Mesothelial cell of epicardium (in vitro differentiated cells): ENCODE measurements at regions not wholly inside any gene's neighbourhood (a gene's known extent, or its start where the extent isn't known, plus 50 kb on each side); places are given as distances from the start of the nearest gene placed in this dataset.

Experiments used
- DNase-seq, 2 experiments: peaks; one replicate each; pipeline ENCODE4 v3.0.0; 2021; ENCODE audit warnings: low spot score in 2 of 2; ENCODE audit not compliant: unreplicated experiment in 2 of 2
- H3K27ac Mint-ChIP-seq: 2 replicates; pipeline ENCODE4 v1.8.0; 2021; ENCODE audit warnings: mixed read lengths
- H3K27me3 Mint-ChIP-seq: 2 replicates; pipeline ENCODE4 v1.8.0; 2021; ENCODE audit warnings: low read depth, mixed read lengths
- H3K36me3 Mint-ChIP-seq: 2 replicates; pipeline ENCODE4 v1.8.0; 2021; ENCODE audit warnings: mixed read lengths
- H3K4me1 Mint-ChIP-seq: 2 replicates; pipeline ENCODE4 v1.8.0; 2021; ENCODE audit warnings: mixed read lengths
- H3K4me3 Mint-ChIP-seq: 2 replicates; pipeline ENCODE4 v1.8.0; 2021; ENCODE audit warnings: mild to moderate bottlenecking, moderate library complexity, mixed read lengths
- H3K9me3 Mint-ChIP-seq: 2 replicates; pipeline ENCODE4 v1.8.0; 2021; ENCODE audit warnings: mixed read lengths
- CTCF ChIP-seq: fragments of 200-600 bp; sonication (generic); IDR thresholded peaks from one replicate; pipeline ENCODE4 v1.5.0; 2021; ENCODE audit warnings: antibody characterized with exemption; ENCODE audit not compliant: unreplicated experiment

GRCh38 chr5:60210810-60211209, 317.3 kb upstream of the PDE4D start:
- Mint-ChIP-seq H3K4me3 (no peak overlapping the region), H3K4me1 (peaks cover 6% of the 10 kb centered on the region), H3K27me3 (peaks cover 7% of the 10 kb centered on the region), H3K36me3 (no peaks in the 10 kb centered on the region), H3K27ac (no peak overlapping the region), H3K9me3 (peaks cover under 1% of the 10 kb centered on the region)
- no peak for TF ChIP-seq CTCF
- no peak for DNase-seq

GRCh38 chr5:60209146-60209840, 315.8 kb upstream of the PDE4D start:
- H3K27ac Mint-ChIP-seq: no peak overlapping the region
- no peaks in the 10 kb centered on the region for H3K36me3 Mint-ChIP-seq
- no peak for DNase-seq
- H3K9me3 Mint-ChIP-seq: no peaks in the 10 kb centered on the region
- H3K4me1 Mint-ChIP-seq: peaks cover 6% of the 10 kb centered on the region
- H3K4me3 Mint-ChIP-seq: no peak overlapping the region
- no peak for TF ChIP-seq CTCF
- H3K27me3 Mint-ChIP-seq: peaks cover 7% of the 10 kb centered on the region

GRCh38 chr5:60208716-60209115, 315.2 kb upstream of the PDE4D start:
- H3K27ac Mint-ChIP-seq: no peak overlapping the region
- peaks cover 6% of the 10 kb centered on the region for H3K4me1 Mint-ChIP-seq
- H3K27me3 Mint-ChIP-seq: peaks cover 7% of the 10 kb centered on the region
- H3K9me3 Mint-ChIP-seq: no peaks in the 10 kb centered on the region
- H3K36me3 Mint-ChIP-seq: no peaks in the 10 kb centered on the region
- no peak overlapping the region for H3K4me3 Mint-ChIP-seq
- no peak for DNase-seq
- no peak for TF ChIP-seq CTCF

GRCh38 chr5:60207040-60207439, 313.5 kb upstream of the PDE4D start:
- no peak overlapping the region for H3K27ac Mint-ChIP-seq
- H3K4me1 Mint-ChIP-seq: peaks cover 6% of the 10 kb centered on the region

GRCh38 chr5:60206234-60206633, 312.7 kb upstream of the PDE4D start:
- peaks cover 7% of the 10 kb centered on the region for H3K27me3 Mint-ChIP-seq

More at GRCh38 chr5:60207040-60207439, 313.5 kb upstream of the PDE4D start:
- DNase-seq: no peak
- H3K9me3 Mint-ChIP-seq: no peaks in the 10 kb centered on the region
- H3K4me3 Mint-ChIP-seq: no peak overlapping the region
- peaks cover 7% of the 10 kb centered on the region for H3K27me3 Mint-ChIP-seq
- no peak for TF ChIP-seq CTCF
- H3K36me3 Mint-ChIP-seq: no peaks in the 10 kb centered on the region

More at GRCh38 chr5:60206234-60206633, 312.7 kb upstream of the PDE4D start:
- no peak for TF ChIP-seq CTCF
- no peaks in the 10 kb centered on the region for H3K9me3 Mint-ChIP-seq
- H3K4me3 Mint-ChIP-seq: no peak overlapping the region
- no peak for DNase-seq
- H3K36me3 Mint-ChIP-seq: no peaks in the 10 kb centered on the region
- H3K27ac Mint-ChIP-seq: no peak overlapping the region
- H3K4me1 Mint-ChIP-seq: peaks cover 6% of the 10 kb centered on the region
